ENCODE measurements at regions not wholly inside any gene's neighbourhood (a gene's known extent, or its start where the extent isn't known, plus 50 kb on each side); places are given as distances from the start of the nearest gene placed in this dataset.
A peak's percentile ranks its signal among the peaks of the same experiment; 100 is the strongest.

DNA sequence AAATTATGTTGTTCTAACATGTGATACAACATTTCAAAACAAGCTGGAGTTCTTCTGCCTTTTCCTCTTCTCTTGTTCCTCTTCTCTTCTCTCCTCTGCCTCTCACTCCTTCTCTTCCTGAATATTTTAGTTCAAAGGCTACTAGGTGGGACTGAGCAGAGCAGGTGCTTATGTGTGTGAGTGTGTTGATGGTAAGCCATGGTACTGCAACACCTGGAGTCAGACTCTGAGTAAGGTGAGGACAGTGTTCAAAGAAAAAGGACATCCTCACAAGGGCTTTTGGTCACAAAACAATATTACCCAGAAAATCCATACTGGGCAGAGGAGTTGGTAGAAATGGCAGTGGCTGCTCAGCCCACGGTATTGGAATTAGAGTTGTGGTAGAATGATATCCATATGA, 1188.7 kb downstream of the SLITRK1 start:
- no peak overlapping the region for H3K4me3 ChIP-seq (ENCODE audit: low read length)
- TF ChIP-seq, protein P1, sequence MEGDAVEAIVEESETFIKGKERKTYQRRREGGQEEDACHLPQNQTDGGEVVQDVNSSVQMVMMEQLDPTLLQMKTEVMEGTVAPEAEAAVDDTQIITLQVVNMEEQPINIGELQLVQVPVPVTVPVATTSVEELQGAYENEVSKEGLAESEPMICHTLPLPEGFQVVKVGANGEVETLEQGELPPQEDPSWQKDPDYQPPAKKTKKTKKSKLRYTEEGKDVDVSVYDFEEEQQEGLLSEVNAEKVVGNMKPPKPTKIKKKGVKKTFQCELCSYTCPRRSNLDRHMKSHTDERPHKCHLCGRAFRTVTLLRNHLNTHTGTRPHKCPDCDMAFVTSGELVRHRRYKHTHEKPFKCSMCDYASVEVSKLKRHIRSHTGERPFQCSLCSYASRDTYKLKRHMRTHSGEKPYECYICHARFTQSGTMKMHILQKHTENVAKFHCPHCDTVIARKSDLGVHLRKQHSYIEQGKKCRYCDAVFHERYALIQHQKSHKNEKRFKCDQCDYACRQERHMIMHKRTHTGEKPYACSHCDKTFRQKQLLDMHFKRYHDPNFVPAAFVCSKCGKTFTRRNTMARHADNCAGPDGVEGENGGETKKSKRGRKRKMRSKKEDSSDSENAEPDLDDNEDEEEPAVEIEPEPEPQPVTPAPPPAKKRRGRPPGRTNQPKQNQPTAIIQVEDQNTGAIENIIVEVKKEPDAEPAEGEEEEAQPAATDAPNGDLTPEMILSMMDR (conservative IDR thresholded peaks at IDR 0.05; ENCODE audit: low read length), result no peak
- no peak for DNase-seq (ENCODE audit: low read depth)

DNA sequence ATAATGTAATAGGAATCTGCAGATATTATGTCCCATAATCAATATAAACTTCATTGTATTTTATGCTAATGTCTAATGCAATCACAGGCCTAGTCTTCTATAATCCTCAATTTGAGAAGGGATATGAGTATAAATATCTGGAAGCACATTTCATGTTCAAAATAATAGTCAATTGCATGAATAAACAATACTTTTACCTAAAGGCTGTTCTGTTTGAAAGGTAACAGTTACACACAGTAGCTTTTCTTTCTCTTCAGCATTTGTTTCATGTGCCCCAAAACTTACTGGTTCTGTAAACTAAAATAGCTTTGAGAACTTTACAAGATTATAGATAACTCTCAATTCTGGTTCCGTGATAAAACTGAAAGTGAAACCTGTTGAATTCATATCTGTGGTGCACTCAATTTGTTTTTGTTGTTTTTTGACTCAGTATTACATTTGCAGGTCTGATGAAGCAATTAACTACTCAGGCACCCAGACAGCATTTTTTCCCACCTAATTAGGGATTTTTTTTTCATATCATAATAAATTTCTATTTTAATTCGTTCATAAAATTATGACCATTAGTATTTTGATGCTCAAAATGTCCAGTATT, 1193.8 kb downstream of the SLITRK1 start:
- peak overlapping the region; percentile 25 for H3K4me3 ChIP-seq (ENCODE audit: low read length)
- DNase-seq (ENCODE audit: low read depth), result no peak
- TF ChIP-seq, protein P1 (conservative IDR thresholded peaks at IDR 0.05; ENCODE audit: low read length), result no peak

DNA sequence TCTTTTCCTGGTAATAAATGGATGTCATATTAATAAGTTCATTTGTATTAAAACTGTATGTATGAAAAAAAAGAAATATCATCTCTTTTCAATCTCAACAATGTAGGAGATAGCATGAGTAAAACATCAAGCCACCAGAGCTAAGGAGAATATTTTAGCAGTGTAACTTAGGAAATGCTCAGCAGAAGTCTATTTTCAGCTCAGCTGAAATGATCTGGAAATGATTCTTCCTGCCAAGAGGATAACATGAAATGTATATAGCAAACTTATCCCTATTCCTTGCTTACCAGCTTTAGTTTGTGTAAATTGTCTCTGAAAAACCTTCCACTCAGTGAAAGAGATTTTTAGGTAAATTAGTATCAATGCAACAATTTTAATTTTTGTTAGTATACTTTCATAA, 1194.4 kb downstream of the SLITRK1 start:
- no peak overlapping the region for H3K4me3 ChIP-seq (ENCODE audit: low read length)
- TF ChIP-seq, protein P1 (conservative IDR thresholded peaks at IDR 0.05; ENCODE audit: low read length), result no peak
- no peak for DNase-seq (ENCODE audit: low read depth)

DNA sequence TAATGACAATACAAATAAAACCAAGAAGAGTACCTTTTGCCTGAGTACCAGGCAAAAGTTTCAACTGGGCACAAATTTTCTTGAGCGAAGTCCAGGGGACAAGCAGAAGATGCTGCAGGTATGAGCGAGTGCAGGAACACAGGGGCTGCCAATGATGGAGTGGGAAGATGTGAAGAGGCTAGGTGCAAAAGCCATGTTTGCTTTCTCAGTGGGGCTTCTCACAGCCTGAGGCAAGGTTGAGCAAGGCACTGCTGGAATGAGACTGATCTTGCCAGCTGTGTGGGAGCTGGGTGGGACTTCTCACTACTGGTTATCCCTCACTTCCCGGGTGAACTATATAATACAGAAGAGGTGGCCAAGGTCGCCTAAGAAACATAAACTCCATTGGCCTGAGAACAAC, 1200.7 kb downstream of the SLITRK1 start:
- no peak for DNase-seq (ENCODE audit: low read depth)
- TF ChIP-seq, protein P1 (conservative IDR thresholded peaks at IDR 0.05; ENCODE audit: low read length), result no peak
- no peak overlapping the region for H3K4me3 ChIP-seq (ENCODE audit: low read length)

DNA sequence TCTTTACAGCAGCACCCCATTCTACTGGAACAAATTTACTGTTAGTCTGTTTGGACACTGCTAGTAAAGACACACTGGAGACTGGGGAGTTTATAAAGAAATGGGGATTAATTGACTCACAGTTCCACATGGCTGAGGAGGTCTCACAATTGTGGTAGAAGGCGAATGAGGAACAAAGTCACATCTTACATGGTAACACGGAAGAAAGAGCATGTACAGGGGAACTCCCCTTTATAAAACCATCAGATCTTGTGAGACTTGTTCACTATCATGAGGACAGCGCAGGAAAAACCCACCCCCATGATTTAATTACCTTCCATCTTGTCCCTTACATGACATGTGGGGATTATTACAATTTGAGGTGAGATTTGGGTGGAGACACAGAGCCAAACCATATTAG, 1204.2 kb downstream of the SLITRK1 start:
- H3K4me3 ChIP-seq (ENCODE audit: low read length), result no peak overlapping the region
- TF ChIP-seq, protein P1 (conservative IDR thresholded peaks at IDR 0.05; ENCODE audit: low read length), result no peak
- DNase-seq (ENCODE audit: low read depth), result no peak

DNA sequence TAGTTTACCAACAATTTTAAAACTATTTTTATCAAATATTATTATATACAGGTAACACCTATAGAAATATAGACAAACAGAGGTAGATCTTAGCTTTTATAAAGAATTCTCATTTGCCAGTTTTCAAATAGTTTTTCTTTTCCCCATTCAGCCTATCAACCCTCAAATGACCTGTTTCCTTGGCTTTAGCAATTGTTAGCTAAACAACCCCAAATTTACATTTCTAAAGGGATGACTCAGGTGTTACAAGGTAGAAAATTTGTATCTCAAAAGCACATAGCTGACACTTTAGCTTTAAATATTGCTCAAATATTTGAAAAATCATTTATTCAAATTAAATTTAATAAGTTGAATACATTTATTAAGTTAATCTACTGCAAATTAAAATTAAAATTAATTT, 1207.2 kb downstream of the SLITRK1 start:
- no peak overlapping the region for H3K4me3 ChIP-seq (ENCODE audit: low read length)
- no peak for DNase-seq (ENCODE audit: low read depth)
- TF ChIP-seq, protein P1 (conservative IDR thresholded peaks at IDR 0.05; ENCODE audit: low read length), result no peak

DNA sequence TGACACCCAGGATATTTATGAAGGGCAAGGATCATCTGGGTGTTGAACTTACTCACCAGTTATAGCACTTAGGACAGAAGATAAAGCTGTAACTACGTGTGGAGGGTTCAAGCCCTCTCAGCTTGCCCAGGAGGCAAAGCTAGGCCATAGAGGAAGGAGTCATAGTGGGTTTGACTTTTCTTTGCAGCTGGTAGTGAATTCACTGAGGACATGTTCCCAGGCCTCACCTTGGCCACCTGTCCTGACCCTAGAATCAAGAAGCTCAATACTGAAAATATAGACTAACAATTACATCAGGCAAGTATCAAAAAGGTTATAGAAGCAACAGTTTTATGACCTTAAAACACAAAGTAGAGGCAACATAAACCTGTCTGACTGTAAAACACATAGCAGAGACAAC, 1207.7 kb downstream of the SLITRK1 start:
- no peak overlapping the region for H3K4me3 ChIP-seq (ENCODE audit: low read length)
- DNase-seq (ENCODE audit: low read depth), result no peak
- TF ChIP-seq, protein P1 (conservative IDR thresholded peaks at IDR 0.05; ENCODE audit: low read length), result no peak

Measured in AG10803 (cell line).